ENCODE measurements at regions not wholly inside any gene's neighbourhood (a gene's known extent, or its start where the extent isn't known, plus 50 kb on each side); places are given as distances from the start of the nearest gene placed in this dataset.

DNA sequence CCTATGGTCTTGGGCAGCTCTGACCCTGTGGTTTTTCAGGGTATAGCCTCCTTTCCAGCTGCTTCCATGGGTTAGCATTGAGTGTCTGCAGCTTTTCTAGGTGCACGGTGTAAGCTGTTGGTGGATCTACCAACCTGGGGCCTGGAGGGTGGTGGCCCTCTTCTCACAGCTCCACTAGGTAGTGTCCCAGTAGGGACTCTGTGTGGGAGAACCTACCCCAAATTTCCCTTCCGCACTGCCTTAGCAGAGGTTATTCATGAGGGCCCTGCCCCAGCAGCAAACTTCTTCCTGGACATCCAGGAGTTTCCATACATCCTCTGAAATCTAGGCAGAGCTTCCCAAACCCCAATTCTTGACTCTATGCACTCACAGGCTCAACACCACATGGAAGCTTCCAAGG, 111.0 kb upstream of the C1orf87 start:
- CTCF ChIA-PET, result no interaction called here
- H3K4me3 ChIP-seq (ENCODE audit: low read depth, low read length), result no peak overlapping the region
- H3K27ac ChIP-seq (ENCODE audit: low read depth, low read length), result no peak overlapping the region
- DNase-seq (ENCODE audit: low read depth, low spot score), result no peak
- POLR2A ChIA-PET, result no interaction called here
- no peaks in the 10 kb centered on the region for H3K27me3 ChIP-seq (ENCODE audit: control insufficient read depth, insufficient read depth, low read length)
- TF ChIP-seq, protein P1, sequence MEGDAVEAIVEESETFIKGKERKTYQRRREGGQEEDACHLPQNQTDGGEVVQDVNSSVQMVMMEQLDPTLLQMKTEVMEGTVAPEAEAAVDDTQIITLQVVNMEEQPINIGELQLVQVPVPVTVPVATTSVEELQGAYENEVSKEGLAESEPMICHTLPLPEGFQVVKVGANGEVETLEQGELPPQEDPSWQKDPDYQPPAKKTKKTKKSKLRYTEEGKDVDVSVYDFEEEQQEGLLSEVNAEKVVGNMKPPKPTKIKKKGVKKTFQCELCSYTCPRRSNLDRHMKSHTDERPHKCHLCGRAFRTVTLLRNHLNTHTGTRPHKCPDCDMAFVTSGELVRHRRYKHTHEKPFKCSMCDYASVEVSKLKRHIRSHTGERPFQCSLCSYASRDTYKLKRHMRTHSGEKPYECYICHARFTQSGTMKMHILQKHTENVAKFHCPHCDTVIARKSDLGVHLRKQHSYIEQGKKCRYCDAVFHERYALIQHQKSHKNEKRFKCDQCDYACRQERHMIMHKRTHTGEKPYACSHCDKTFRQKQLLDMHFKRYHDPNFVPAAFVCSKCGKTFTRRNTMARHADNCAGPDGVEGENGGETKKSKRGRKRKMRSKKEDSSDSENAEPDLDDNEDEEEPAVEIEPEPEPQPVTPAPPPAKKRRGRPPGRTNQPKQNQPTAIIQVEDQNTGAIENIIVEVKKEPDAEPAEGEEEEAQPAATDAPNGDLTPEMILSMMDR (IDR thresholded peaks at IDR 0.05; ENCODE audit: low read depth, low read length), result no peak
- H3K9me3 ChIP-seq (ENCODE audit: control insufficient read depth, insufficient read depth, low read length), result no peaks in the 10 kb centered on the region

DNA sequence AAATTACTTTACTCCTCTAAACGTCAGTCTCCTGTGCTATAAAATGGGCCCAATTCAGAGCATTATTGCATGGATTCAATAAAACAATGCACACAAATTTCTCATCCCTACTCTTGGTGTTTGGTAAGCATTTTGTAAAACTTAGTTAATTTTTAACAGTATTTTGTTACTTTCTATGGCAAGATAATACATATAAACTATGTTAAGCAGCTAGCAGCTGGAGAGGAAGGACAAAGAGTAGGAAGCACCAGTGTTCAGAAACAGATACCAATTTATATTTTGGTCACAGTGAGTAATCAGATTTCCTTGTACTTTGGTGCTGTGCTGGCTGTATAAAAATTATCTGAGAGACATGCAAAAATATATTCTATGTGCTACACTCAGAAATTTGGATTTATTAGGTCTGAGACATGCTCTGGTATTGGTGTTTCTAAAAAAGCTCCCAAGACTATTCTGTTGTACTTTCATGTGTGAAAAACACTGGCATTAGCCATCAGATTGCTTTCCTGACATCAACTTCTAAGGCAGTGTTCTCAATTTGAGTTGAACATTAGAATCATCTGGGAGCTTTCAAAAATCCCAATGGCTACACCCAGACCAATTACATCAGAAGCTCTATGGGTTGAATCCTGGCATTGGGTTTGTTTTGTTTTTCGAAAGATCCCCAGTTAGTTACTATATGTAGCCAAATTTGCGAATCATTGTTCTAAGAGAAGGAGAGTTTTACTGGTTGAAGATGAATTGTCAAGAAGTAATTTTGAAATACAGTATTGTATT, 100.3 kb upstream of the C1orf87 start:
- CTCF ChIA-PET, result no interaction called here
- TF ChIP-seq, protein P1 (IDR thresholded peaks at IDR 0.05; ENCODE audit: low read depth, low read length), result no peak
- Histone ChIP-seq H3K27me3 (ENCODE audit: control insufficient read depth, insufficient read depth, low read length) (no peaks in the 10 kb centered on the region), H3K9me3 (ENCODE audit: control insufficient read depth, insufficient read depth, low read length) (no peaks in the 10 kb centered on the region), H3K4me3 (ENCODE audit: low read depth, low read length) (no peak overlapping the region), H3K27ac (ENCODE audit: low read depth, low read length) (no peak overlapping the region)
- POLR2A ChIA-PET, result no interaction called here
- DNase-seq (ENCODE audit: low read depth, low spot score), result no peak

DNA sequence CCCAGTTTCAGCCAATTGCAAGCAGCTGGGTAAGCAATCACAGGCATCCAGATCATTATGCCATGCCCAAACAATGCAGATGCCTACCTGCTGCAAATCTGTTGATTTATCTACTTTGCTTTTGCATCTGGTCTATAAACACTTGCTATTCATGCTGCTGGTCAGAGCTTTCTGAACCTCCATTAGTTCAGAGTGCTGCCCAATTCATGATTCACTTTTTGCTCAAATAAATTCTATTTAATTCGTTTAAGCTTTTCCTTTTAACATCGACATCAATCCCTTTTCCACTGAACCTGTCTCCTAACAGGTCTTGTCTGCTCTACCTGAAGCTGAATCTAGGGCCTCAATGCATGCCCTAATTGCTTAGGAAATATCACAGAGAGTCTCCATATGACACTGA, 99.4 kb upstream of the C1orf87 start:
- POLR2A ChIA-PET, result no interaction called here

DNA sequence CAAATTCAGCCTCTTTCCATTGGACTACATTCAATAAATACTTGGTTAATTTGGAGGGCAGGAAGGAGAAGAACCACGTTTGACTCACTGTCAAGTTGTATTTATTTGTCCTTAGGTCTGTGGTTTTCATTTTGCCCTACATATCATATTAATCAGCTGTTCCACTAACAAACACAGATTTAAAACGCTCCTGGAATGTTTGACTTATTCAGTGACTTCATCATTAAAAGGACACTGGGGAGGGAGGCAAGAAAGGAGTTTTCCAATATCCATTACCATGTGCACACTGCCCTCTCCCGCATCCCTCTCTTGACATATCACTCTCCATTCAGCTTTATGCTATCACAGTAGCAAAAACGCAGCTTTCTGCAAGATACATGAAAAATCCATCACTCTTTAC, 98.2 kb upstream of the C1orf87 start:
- peaks cover 3% of the 10 kb centered on the region for H3K27me3 ChIP-seq (ENCODE audit: control insufficient read depth, insufficient read depth, low read length)
- POLR2A ChIA-PET, result no interaction called here
- DNase-seq (ENCODE audit: low read depth, low spot score), result peak; percentile 15
- no peak overlapping the region for H3K27ac ChIP-seq (ENCODE audit: low read depth, low read length)
- no peak overlapping the region for H3K4me3 ChIP-seq (ENCODE audit: low read depth, low read length)
- TF ChIP-seq, protein P1 (IDR thresholded peaks at IDR 0.05; ENCODE audit: low read depth, low read length), result no peak
- H3K9me3 ChIP-seq (ENCODE audit: control insufficient read depth, insufficient read depth, low read length), result no peaks in the 10 kb centered on the region
- CTCF ChIA-PET, result interaction anchor here (1.3 kb wide), 1 partner anchor 14 kb away, joined by 4 read pairs; no protein-coding TSS in a partner anchor

More for the DNA sequence above, 99.4 kb upstream of the C1orf87 start:
- Histone ChIP-seq H3K9me3 (ENCODE audit: control insufficient read depth, insufficient read depth, low read length) (no peaks in the 10 kb centered on the region), H3K27ac (ENCODE audit: low read depth, low read length) (no peak overlapping the region), H3K4me3 (ENCODE audit: low read depth, low read length) (no peak overlapping the region), H3K27me3 (ENCODE audit: control insufficient read depth, insufficient read depth, low read length) (no peaks in the 10 kb centered on the region)
- TF ChIP-seq, protein P1 (IDR thresholded peaks at IDR 0.05; ENCODE audit: low read depth, low read length), result no peak
- CTCF ChIA-PET, result interaction anchor here (1.3 kb wide), 1 partner anchor 16 kb away, joined by 4 read pairs; no protein-coding TSS in a partner anchor
- no peak for DNase-seq (ENCODE audit: low read depth, low spot score)

DNA sequence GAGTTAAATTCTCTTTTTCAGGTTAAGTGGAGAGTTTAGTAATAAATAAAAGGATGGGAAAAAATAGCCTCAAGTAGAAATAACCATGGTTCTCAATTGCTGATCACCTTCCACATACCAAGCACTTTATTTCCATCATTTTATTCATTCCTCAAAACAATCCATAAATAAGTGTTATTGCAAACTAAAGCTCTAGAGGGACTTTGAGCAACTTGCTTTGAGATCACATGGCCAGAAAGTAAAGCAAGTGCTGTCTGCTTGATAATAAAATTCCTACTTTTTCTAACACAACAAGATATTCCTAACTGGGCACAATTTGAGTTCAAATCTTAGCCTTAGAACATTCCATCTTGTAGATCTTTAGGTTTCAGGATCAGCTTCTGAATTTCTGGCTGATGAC, 97.1 kb upstream of the C1orf87 start:
- ChIA-PET CTCF (no interaction called here), POLR2A (no interaction called here)
- H3K9me3 ChIP-seq (ENCODE audit: control insufficient read depth, insufficient read depth, low read length), result no peaks in the 10 kb centered on the region
- H3K4me3 ChIP-seq (ENCODE audit: low read depth, low read length), result no peak overlapping the region
- H3K27ac ChIP-seq (ENCODE audit: low read depth, low read length), result no peak overlapping the region
- TF ChIP-seq, protein P1 (IDR thresholded peaks at IDR 0.05; ENCODE audit: low read depth, low read length), result no peak
- DNase-seq (ENCODE audit: low read depth, low spot score), result no peak
- H3K27me3 ChIP-seq (ENCODE audit: control insufficient read depth, insufficient read depth, low read length), result peaks cover 3% of the 10 kb centered on the region
